Right renal cortex interstitium (tissue), 3 donors: ENCODE measurements at regions not wholly inside any gene's neighbourhood (a gene's known extent, or its start where the extent isn't known, plus 50 kb on each side); places are given as distances from the start of the nearest gene placed in this dataset.

Source experiments
- DNase-seq, 3 donors: peaks; one replicate each; pipeline ENCODE4 v3.0.0-alpha.2; 2013; ENCODE audit warnings: low read depth in 3 of 3, low spot score in 2 of 3

DNA sequence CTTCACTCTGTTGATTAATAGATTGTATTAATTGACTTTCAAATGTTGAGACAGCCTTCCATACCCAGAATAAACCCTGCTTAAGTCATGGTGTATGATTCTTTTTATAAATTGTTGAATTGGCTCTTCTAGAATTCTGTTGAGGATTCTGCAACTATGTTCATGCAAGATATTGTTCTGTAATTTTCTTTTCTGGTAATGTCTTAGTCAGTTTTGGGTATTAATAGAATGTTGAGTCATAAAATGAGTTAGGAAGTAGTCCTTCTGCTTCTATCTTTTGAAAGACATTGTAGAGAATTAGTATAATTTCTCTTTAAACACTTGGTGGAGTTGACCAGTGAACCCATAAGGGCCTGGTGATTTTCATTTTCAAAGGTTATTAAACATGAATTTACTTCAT, 958.9 kb downstream of the LRFN5 start:
- DNase-seq, result no peak

DNA sequence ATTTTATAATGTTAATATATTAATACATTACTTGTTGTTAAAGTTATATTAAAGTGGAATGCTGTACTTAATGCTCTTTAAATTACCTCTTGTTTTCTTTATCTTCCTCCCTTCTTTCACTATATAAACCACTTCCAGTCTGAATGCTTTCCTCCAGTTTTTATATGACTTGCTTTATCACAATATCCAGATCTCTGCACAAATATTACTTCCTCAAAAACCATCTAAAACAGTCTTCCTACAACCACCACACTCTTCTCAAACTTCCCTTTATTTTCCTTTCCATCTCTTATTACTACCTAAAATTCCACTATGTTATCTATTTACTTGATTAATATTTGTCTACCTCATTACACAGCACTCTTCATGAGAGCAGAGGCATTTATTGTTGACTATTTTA, 956.6 kb downstream of the LRFN5 start:
- no peak for DNase-seq

DNA sequence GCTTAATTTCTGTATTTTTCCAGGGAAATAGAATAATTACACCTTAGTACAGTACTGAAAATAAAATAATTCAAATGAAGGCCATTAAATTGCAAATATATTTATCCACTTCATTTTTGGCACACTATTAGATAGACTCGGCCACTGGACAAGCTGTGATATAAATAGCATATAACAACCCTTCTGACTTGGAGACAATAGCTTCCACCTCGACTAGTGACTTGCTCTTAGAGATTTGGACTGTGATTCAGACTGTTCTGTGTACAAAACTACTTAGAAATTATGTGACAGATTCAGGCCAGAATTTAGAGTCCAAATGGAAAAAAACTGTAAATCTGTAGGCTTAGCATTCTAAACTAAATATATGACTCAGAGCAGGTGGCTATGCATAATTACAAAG, 949.9 kb downstream of the LRFN5 start:
- DNase-seq, result no peak

DNA sequence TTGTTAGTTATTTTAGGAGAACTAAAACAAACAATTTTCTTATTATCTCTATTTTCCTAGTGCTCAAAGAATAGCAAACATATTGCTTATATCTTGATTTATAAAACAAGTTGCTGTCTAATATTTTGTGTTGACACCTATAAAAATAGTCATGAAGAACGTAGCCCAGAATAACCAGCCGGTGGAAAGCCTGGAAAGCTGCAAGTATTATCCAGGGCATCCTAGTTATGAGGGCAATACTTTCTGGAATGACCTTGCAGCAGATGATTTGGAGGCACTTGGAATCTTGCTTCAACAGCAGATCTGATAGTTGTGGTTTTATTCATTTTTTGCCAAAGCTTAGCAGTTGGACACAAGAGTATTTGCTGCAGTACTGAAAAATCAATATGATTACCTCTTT, 948.7 kb downstream of the LRFN5 start:
- DNase-seq, result no peak

DNA sequence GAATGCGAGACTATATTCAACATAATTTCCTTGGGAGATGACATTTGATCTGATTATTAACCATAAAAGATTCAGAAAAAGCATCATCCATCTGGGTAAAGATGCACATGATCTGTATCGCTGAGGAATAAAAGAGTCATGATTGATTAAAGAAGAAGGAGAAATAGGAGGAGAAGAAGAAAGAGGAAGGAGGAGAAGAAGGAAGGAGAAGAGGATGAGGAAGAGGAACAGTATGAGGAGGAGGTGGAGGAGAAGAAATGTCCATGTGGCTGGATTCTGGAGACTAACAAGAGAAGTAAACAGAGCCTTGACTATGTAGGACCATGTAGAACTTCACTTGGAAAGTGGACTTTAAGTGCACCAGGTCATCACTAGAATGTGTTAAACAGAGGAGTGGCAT, 947.4 kb downstream of the LRFN5 start:
- no peak for DNase-seq

DNA sequence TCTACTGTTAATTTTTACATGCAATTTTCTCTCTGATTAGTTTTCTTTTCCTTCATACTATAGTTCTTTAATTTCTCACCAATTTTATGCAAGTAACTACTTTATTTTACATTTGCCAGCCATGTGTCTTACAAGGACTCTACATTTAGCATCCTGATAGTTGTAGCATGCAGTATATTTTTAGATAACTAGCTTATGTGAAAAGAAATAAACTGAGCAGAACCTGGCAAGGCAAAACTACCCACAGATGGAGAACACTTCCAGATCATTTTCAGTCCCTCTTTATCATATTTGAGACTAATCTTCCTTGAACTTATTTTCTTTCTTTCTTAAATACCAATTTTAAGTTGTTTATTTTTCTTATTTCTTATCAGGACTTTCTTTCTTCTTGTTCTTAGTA, 943.6 kb downstream of the LRFN5 start:
- no peak for DNase-seq

DNA sequence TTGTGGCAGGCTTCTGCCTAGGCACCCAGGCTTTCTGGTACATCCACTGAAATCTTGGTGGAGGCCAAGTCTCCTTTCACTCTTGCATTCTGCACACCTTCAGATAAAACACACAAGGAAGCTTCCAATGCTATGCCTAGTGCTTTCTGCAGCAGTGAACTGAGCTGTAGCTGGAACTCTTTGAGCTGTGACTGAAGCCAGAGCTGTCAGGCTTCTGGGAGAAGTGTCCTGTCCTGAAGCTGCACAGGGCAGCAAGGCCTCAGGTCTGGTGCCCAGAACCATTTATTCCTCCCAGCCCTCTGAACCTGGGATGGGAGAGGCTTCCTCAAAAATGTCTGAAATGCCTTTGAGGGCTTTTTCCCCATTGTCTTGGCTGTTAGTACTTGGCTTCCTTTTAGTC, 941.7 kb downstream of the LRFN5 start:
- DNase-seq, result no peak

DNA sequence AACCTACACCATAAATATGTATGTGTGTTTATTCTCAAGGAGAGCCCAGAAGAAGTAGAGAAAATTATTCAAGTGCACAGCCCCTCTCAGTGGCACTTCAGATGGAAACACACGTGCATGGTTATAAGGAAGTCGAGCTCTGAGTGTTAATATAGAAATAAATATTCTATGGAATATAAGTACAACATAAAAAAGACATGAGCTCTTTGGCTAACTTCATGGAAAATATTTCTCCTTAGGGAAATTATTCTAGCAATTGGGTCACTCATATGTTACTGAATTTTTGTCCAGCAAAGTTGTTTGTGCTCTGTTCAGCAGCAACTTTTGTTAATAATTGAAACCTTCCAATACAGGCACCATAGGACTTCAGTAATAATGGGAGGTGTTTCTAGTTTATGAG, 939.0 kb downstream of the LRFN5 start:
- no peak for DNase-seq

DNA sequence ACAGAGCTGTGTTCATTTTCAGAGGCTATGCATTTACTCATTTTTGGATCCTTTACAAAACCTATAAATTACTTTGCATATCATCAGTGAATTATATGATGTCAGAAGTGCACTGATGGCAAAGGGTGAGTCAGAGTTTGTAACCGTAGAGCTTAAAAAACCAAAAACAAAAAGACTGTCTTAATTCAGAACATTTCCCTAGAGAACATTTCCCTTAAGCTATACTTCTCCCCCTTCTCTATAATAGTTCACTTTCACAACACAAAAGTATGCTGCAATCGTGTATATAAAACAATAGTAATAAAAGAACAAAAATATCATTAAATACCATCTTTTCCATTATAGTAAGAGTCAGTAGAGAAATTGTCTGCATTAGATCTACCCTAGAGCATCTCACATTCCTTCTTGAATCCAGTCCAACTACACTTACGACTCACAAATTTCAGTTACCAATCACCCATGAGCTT, 934.9 kb downstream of the LRFN5 start:
- DNase-seq, result no peak

DNA sequence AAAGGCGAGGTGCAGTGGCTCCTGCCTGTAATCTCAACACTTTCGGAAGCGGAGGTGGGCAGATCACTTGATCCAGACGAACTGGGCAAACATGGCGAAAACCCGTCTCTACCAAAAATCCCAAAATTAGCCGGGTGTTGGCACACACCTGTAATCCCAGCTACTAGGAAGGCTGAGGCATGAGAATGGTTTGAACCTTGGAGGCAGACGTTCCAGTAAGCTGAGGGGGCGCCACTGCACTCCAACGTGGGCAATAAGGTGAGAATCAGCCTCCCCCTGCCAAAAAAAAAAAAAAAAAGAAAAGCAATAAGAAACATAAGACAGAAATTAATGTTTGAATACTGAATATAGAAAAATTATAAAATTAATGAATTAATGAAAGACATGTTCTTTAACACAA, 928.7 kb downstream of the LRFN5 start:
- no peak for DNase-seq

DNA sequence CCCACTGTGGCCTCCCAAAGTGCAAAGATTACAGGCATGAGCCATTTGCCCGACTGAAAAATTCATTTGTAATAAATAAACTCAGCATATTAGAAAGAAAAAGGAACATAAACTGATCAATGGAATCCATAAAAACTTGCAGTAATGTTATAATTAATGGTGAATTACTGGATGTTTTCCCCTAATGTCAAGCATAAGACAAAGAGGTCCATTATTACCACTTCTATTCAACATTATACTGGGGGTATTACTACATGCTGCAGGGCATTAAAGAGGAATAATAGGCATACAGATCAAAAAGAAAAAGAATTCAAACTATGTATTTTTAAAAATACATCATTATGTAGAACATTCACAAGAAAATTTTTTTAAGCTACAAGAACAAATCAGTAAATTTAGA, 926.8 kb downstream of the LRFN5 start:
- no peak for DNase-seq

DNA sequence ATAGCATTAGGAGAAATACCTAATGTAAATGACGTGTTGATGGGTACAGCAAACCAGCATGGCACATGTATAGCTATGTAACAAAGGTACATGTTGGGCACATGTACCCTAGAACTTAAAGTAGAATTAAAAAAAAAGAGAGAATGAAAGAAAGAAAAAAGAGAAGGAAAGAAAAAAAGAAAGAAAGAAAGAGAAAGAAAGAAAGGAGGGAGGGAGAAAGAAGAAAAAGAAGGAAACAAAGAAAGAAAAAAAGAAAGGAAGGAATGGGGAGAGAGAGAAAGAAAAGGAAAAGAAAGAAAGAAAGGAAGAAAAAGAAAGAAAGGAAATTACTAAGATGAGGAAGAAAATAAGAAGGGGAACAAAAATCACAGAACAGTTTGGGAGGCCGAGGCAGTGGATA, 925.5 kb downstream of the LRFN5 start:
- DNase-seq, result no peak

DNA sequence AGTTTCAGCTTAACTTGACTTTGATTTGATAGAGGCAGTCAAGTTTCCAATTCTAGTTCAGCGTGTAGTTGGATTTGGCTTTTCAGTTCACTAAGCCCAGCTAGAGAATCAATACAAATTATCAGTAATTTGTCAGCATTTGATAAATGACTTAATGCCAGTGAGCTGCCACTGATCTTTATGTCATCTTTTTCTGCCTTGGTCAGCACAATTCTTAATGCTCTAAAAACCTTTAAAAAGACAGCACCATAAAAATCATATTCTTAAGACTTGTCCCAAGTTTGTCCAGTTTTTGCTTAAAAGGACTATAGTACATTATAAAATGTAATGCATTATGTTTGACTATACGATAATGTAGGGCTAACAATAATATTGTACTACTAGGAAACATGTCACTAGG, 920.5 kb downstream of the LRFN5 start:
- DNase-seq, result no peak

DNA sequence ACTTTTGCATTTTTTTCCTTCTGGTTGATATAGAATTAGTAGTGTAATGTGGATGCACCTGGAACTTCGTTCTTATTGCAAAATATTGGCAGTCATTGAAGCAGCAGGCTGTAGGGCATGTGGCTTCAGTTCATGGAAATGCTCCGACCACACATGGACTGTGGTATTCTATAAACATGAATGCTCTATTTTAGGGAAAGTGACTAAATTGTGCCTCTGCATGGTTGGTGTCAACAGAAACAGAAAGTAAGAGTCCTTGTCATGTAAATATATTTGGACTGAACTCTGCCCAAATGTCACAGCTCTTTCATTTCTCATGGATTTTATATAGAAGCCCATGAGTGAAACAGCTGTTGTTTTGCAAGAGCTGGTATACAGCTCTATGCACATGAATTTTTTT, 917.0 kb downstream of the LRFN5 start:
- DNase-seq, result no peak

DNA sequence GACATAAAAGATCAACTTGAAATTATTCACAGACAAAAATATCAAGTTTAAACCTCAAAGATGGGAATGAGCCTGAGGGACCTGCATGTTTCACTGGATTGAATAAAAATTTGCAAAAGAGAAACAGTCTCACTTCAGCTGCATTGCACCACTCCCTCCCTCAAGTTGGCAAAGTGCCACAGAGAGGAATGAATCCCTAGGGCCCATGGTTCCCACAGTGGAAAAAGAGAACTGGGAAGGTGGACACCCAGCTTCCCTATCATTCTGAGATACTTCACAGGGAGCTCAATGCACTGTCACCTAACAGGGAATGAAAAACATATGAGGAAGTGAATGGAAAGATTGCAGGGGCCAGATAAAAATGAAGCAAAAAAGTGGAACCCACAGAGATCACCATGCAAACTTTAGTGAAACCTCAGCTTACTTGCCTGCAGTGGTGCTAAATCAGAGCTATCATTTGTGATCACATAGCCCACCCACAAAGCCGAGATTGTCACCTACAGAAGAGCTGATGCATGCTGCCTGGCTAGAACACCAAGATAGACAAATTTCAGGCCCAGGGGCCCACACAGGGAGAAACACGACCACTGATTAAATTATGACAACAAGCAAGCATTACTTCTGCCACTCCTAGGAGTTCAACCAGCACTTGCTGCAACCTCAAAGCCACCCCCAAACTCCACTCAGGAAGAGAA, 911.3 kb downstream of the LRFN5 start:
- DNase-seq, result no peak

DNA sequence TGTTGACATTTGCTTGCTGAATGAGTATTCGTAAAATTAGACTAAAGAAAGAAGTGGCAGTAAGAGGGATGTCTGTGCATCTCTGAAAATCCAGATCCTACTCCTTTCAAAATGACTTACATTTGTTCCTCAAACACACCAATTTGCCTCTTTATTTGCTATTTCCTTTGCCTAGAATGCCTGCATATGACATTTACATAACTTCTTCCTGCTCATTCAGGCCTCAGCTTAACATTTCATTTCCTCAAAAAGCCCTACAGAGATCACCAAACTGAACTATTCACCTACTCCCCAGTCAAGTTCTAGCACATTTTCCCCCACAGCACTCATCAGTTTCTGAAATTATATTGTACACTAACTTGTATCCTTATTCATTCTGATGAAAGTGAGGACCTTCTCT, 907.2 kb downstream of the LRFN5 start:
- no peak for DNase-seq

DNA sequence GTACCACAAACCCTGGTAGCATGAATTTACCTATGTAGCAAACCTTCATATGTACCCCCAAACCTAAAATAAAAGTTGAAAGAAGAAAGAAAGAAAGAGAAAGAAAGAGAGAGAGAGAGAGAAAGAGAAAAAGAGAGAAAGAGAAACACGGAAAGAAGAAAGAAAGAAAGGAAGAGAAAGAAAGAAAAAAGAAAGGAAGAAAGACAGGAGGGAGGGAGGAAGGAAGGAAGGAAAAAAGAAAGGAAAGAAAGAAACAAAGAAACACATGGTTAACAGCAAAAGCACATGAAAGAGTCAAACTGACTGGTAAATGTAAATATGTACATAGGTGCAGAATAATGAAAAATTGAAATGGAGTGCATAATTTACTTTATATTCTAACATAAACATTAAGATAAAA, 903.4 kb downstream of the LRFN5 start:
- no peak for DNase-seq

DNA sequence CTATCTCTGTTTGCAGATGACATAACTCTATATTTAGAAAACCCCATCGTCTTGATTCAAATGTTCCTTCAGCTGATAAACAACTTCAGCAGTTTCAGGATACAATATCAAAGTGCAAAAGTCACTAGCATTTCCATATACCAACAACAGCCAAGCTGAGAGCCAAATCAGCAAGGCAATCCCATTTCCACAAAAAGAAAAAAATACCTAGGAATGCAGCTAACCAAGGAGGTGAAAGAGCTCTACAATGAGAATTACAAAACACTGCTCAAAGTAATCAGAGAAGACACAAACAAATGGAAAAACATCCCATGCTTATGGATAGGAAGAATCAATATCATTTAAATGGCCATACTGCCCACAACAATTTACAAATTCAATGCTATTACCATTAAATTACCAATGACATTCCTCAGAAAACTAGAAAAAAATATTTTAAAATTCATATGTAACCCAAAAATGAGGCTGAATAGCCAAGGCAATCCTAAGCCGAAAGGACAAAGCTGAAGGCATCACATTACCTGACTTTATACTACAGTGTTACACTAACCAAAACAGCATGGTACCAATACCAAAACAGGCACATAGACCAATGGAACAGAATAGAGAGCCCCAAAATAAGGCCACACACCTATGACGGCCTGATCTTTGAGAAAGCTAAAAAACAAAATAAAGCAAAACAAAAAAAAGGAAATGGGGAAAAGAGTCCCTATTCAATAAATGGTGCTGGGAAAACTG, 901.7 kb downstream of the LRFN5 start:
- DNase-seq, result no peak

DNA sequence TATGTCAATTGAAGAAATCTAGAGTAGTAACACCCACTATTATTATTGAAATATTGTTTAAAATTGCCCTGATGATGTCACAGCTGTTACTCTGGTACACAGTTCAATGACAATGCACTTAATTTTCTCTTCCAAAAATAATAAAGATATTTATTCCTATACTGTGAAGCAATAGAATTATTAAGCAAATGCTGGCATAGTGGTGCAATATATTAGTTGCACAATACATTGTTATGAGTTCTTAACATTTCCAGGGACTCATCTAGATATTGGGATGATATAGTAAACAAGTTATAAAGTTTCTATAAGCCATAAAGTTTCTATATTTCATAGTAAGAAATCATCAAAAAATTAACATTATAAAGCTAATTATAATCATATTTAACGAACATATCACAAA, 897.8 kb downstream of the LRFN5 start:
- no peak for DNase-seq

DNA sequence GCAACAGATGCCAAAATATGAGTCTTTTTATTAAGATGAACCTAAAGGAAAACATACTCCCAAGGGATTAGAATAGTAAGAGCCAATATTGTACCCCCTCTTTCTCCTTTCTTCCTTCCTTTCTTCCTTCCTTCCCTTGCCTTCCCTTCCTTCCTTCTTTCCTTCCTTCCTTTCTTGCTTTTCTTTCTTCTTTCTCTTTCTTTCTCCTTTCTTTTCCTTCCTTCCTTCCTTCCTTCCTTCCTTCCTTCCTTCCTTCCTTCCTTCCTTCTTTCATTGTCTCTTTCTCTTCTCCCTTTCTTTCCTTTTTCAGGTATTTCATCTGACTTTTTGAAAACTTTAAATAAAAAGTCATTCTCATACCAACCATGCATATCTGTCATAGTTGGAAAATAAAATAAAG, 892.5 kb downstream of the LRFN5 start:
- DNase-seq, result no peak

DNA sequence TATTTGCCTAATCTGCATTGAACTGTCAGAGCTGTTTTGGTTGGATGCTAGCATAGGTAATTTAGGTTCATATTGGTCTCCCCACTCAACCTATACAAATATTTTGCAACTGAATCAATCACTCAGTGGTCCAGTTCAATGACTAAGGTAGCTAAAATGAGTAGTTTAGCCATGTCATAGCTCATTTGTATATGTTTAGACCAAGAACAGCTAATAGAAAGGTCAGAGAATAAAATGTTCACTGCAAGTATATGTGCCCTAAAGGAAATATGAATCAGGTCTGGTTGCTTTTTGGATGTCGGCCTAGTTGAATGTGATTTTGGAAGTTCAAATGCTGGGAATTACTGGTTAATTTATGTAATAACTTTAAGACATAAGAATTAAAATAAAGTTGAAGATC, 883.9 kb downstream of the LRFN5 start:
- DNase-seq, result no peak

DNA sequence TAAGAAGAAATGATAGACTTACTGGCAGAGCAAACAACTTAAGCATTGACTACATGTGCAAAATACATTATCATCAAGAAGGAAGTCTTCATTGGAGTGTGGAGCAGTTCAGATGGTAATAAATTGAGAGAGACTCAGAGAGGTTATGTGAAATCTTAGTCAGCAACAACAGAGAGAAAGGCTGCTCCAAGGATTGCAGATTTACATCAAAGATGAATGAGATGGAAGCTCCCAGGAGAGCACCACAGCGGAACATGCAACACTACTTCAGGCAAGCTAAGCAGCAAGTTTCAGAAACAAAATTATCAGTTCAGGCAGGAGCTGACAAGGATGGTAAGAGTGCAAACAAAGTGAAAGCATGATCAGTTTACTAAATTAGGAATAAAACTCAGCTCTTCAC, 882.3 kb downstream of the LRFN5 start:
- no peak for DNase-seq
